ENCODE measurements at regions not wholly inside any gene's neighbourhood (a gene's known extent, or its start where the extent isn't known, plus 50 kb on each side); places are given as distances from the start of the nearest gene placed in this dataset.

DNA sequence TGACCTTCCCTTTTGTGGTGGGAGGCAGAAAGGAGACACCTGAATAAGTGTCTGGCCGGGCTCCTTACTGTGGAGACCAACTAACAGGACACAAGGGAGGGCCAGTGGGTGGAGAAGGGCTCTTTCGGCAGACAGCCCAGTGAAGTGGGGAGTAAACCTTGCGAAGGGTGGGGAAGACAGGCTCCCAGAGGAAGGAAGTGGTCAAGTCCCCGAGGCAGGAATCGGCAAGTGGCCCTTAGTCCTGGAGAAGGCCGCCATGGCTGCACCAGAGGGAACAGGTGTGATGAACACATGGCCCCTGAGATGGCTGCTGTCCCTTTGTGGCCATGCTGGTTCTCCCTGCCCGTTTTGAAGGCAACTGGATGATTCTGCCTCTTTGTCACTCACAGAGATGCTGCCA, 187.2 kb upstream of the IGFBP3 start:
- TF ChIP-seq, protein P1, sequence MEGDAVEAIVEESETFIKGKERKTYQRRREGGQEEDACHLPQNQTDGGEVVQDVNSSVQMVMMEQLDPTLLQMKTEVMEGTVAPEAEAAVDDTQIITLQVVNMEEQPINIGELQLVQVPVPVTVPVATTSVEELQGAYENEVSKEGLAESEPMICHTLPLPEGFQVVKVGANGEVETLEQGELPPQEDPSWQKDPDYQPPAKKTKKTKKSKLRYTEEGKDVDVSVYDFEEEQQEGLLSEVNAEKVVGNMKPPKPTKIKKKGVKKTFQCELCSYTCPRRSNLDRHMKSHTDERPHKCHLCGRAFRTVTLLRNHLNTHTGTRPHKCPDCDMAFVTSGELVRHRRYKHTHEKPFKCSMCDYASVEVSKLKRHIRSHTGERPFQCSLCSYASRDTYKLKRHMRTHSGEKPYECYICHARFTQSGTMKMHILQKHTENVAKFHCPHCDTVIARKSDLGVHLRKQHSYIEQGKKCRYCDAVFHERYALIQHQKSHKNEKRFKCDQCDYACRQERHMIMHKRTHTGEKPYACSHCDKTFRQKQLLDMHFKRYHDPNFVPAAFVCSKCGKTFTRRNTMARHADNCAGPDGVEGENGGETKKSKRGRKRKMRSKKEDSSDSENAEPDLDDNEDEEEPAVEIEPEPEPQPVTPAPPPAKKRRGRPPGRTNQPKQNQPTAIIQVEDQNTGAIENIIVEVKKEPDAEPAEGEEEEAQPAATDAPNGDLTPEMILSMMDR (conservative IDR thresholded peaks at IDR 0.05; ENCODE audit: low read depth in 2 of 2) = no peak
- no peak for TF ChIP-seq EZH2 (IDR thresholded peaks at IDR 0.05; ENCODE audit: low read depth, unreplicated experiment)
